ENCODE measurements at regions not wholly inside any gene's neighbourhood (a gene's known extent, or its start where the extent isn't known, plus 50 kb on each side); places are given as distances from the start of the nearest gene placed in this dataset.

GRCh38 chr2:7868836-7869235 lies 813.0 kb upstream of the ID2 start:
- TF ChIP-seq, protein P1, sequence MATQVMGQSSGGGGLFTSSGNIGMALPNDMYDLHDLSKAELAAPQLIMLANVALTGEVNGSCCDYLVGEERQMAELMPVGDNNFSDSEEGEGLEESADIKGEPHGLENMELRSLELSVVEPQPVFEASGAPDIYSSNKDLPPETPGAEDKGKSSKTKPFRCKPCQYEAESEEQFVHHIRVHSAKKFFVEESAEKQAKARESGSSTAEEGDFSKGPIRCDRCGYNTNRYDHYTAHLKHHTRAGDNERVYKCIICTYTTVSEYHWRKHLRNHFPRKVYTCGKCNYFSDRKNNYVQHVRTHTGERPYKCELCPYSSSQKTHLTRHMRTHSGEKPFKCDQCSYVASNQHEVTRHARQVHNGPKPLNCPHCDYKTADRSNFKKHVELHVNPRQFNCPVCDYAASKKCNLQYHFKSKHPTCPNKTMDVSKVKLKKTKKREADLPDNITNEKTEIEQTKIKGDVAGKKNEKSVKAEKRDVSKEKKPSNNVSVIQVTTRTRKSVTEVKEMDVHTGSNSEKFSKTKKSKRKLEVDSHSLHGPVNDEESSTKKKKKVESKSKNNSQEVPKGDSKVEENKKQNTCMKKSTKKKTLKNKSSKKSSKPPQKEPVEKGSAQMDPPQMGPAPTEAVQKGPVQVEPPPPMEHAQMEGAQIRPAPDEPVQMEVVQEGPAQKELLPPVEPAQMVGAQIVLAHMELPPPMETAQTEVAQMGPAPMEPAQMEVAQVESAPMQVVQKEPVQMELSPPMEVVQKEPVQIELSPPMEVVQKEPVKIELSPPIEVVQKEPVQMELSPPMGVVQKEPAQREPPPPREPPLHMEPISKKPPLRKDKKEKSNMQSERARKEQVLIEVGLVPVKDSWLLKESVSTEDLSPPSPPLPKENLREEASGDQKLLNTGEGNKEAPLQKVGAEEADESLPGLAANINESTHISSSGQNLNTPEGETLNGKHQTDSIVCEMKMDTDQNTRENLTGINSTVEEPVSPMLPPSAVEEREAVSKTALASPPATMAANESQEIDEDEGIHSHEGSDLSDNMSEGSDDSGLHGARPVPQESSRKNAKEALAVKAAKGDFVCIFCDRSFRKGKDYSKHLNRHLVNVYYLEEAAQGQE (IDR thresholded peaks at IDR 0.05; ENCODE audit: low read depth) = no peak
- no peak for TF ChIP-seq SIN3A (IDR thresholded peaks at IDR 0.05; ENCODE audit: low read depth)
- TF ChIP-seq POLR2AphosphoS5 (IDR thresholded peaks at IDR 0.05; ENCODE audit: low read depth, low read length) = no peak
- TF ChIP-seq CTCF (IDR thresholded peaks at IDR 0.05 in 2 of 3, conservative IDR thresholded peaks at IDR 0.05 in 1 of 3; ENCODE audit: borderline replicate concordance in 1 of 3, insufficient read depth in 1 of 3, low read depth in 2 of 3, low read length in 2 of 3) = no peak
- TF ChIP-seq SP1 (IDR thresholded peaks at IDR 0.05; ENCODE audit: low read depth) = no peak
